OCI-LY1 (cell line): ENCODE measurements at regions not wholly inside any gene's neighbourhood (a gene's known extent, or its start where the extent isn't known, plus 50 kb on each side); places are given as distances from the start of the nearest gene placed in this dataset.

ENCODE experiments used
- H2AFZ ChIP-seq: fragments of 200-600 bp; sonication (generic), shearing (Covaris generic); 2 replicates; pipeline ENCODE4 v1.6.0; 2014; ENCODE audit warnings: antibody characterized with exemption, mild to moderate bottlenecking, low read length
- H3F3A ChIP-seq: fragments of 200-600 bp; sonication (generic), shearing (Covaris generic); 2 replicates; pipeline ENCODE4 v1.6.0; 2014; ENCODE audit warnings: mild to moderate bottlenecking, antibody characterized with exemption, low read length, moderate library complexity; ENCODE audit not compliant: insufficient read depth
- H3K27ac ChIP-seq: fragments of 200-600 bp; sonication (generic); 2 replicates; pipeline ENCODE4 v1.5.1; 2014; ENCODE audit warnings: low read length, mixed run types, mild to moderate bottlenecking, low read depth; ENCODE audit not compliant: poor library complexity, severe bottlenecking
- H3K27me3 ChIP-seq: fragments of 200-600 bp; sonication (generic); 2 replicates; pipeline ENCODE4 v1.6.0; 2014; ENCODE audit warnings: antibody characterized with exemption, mild to moderate bottlenecking, low read length, moderate library complexity; ENCODE audit not compliant: insufficient read depth
- H3K36me3 ChIP-seq: fragments of 200-600 bp; sonication (generic); 2 replicates; pipeline ENCODE4 v1.6.1; 2014; ENCODE audit warnings: mild to moderate bottlenecking, antibody characterized with exemption, low read length, moderate library complexity, mixed read lengths; ENCODE audit not compliant: insufficient read depth
- H3K4me1 ChIP-seq: fragments of 200-600 bp; sonication (generic); 2 replicates; pipeline ENCODE4 v1.5.1; 2014; ENCODE audit warnings: mild to moderate bottlenecking, low read length, moderate library complexity; ENCODE audit not compliant: insufficient read depth, severe bottlenecking
- H3K4me2 ChIP-seq: fragments of 200-600 bp; sonication (generic), shearing (Covaris generic); 2 replicates; pipeline ENCODE4 v1.6.1; 2014; ENCODE audit warnings: low read length
- H3K4me3 ChIP-seq: fragments of 200-600 bp; sonication (generic); 2 replicates; pipeline ENCODE4 v1.5.1; 2014; ENCODE audit warnings: low read length, low read depth, mild to moderate bottlenecking, mixed read lengths; ENCODE audit not compliant: poor library complexity, severe bottlenecking
- H3K79me2 ChIP-seq: fragments of 200-600 bp; shearing (Covaris generic); 2 replicates; pipeline ENCODE4 v1.6.1; 2016; ENCODE audit warnings: mixed run types, low read length, mixed read lengths; ENCODE audit not compliant: insufficient read depth
- H3K9ac ChIP-seq: fragments of 200-600 bp; sonication (generic), shearing (Covaris generic); 2 replicates; pipeline ENCODE4 v1.6.1; 2014; ENCODE audit warnings: mild to moderate bottlenecking, low read length, mixed read lengths
- H3K9me2 ChIP-seq: fragments of 200-600 bp; sonication (generic), shearing (Covaris generic); 2 replicates; pipeline ENCODE4 v1.6.1; 2014; ENCODE audit warnings: low read depth, mild to moderate bottlenecking, low read length, mixed read lengths
- H3K9me3 ChIP-seq: fragments of 200-600 bp; shearing (Covaris generic); 2 replicates; pipeline ENCODE4 v1.6.1; 2014; ENCODE audit warnings: low read length, mixed read lengths
- H4K20me1 ChIP-seq: fragments of 200-600 bp; sonication (generic), shearing (Covaris generic); 2 replicates; pipeline ENCODE4 v1.6.0; 2016; ENCODE audit warnings: mild to moderate bottlenecking, low read length; ENCODE audit not compliant: insufficient read depth
- EZH2 ChIP-seq: fragments of 200-600 bp; sonication (generic), shearing (Covaris generic); IDR thresholded peaks from 2 replicates; pipeline ENCODE4 v1.8.0; 2017; ENCODE audit warnings: borderline replicate concordance, mixed run types, mild to moderate bottlenecking, antibody characterized with exemption, low read length, moderate library complexity, mixed read lengths
- TF ChIP-seq, protein P1 (sequence below): fragments of 200-600 bp; sonication (generic), shearing (Covaris generic); IDR thresholded peaks from 2 replicates; pipeline ENCODE4 v1.5.1; 2017; ENCODE audit warnings: mild to moderate bottlenecking, antibody characterized with exemption, low read length, moderate library complexity, mixed read lengths

DNA sequence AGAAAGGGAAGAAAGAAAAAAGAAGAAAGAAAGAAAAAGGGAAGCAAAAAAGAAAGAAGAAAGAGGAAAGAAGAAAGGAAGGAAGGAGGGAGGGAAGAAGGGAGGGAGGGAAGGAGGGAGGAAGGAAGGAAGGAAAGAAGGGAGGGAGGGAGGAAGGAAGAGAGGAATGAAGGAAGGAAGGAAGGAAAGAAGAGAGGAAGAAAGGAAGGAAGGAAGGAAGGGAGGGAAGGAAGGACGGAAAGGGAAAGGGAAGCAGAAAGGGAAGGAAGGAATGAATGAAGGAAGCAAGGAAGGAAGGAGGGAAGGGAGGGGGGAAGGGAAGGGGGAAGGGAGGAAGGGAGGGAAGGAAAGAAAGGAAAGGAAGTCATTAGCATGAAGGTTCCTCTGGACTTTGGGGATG, 452.9 kb downstream of the TFAP2B start:
- Histone ChIP-seq H3K27ac (no peak overlapping the region), H3K79me2 (no peaks in the 10 kb centered on the region), H4K20me1 (no peaks in the 10 kb centered on the region), H3K27me3 (no peaks in the 10 kb centered on the region), H2AFZ (no peak overlapping the region), H3K4me3 (no peak overlapping the region), H3K9me3 (no peaks in the 10 kb centered on the region), H3K36me3 (no peaks in the 10 kb centered on the region), H3K4me1 (no peaks in the 10 kb centered on the region), H3K9ac (no peak overlapping the region), H3K4me2 (no peak overlapping the region), H3F3A (no peaks in the 10 kb centered on the region), H3K9me2 (no peaks in the 10 kb centered on the region)
- TF ChIP-seq EZH2 = no peak
- TF ChIP-seq, protein P1, sequence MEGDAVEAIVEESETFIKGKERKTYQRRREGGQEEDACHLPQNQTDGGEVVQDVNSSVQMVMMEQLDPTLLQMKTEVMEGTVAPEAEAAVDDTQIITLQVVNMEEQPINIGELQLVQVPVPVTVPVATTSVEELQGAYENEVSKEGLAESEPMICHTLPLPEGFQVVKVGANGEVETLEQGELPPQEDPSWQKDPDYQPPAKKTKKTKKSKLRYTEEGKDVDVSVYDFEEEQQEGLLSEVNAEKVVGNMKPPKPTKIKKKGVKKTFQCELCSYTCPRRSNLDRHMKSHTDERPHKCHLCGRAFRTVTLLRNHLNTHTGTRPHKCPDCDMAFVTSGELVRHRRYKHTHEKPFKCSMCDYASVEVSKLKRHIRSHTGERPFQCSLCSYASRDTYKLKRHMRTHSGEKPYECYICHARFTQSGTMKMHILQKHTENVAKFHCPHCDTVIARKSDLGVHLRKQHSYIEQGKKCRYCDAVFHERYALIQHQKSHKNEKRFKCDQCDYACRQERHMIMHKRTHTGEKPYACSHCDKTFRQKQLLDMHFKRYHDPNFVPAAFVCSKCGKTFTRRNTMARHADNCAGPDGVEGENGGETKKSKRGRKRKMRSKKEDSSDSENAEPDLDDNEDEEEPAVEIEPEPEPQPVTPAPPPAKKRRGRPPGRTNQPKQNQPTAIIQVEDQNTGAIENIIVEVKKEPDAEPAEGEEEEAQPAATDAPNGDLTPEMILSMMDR = no peak

DNA sequence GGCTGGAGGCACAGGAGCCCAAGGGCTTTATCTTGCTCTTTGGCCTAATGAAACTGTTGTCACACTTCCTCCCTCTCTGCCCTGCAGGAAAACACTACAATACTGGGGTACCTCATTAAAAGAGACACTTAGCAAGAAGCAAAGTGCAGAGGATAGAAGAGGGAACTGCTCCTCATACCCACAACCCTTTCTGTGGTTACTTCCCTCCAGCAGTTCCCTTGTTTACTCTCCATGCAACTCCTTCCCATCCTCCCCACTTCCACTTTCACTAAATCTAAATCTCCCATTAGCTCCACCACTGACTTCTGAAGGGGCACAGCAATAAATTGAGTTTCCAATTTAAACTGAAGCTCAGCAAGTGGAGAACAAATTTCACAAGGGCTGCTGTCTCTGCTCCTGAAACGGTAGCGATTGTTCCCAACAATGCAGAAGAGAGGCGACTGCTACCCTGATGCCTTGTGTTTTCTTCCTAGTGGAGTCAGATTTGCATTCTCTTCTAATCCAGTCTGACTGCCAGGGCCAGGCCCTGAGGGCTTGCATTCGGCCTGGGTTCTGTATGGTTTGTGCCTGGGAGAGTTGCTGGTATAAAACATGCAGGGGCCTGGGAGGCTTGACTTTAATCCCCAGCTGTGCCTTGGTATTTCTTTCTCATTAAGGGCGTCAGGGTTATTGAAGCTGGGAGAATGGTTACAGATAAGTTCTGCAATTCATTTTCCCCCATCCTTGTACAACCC, 454.7 kb downstream of the TFAP2B start:
- Histone ChIP-seq H3K36me3 (no peaks in the 10 kb centered on the region), H3K27me3 (no peaks in the 10 kb centered on the region), H2AFZ (no peak overlapping the region), H3K27ac (no peak overlapping the region), H3K9me2 (no peaks in the 10 kb centered on the region), H4K20me1 (no peaks in the 10 kb centered on the region), H3F3A (no peaks in the 10 kb centered on the region), H3K9me3 (no peaks in the 10 kb centered on the region), H3K9ac (no peak overlapping the region), H3K4me2 (no peak overlapping the region), H3K4me3 (no peak overlapping the region), H3K4me1 (no peaks in the 10 kb centered on the region), H3K79me2 (no peaks in the 10 kb centered on the region)
- TF ChIP-seq EZH2 = no peak
- TF ChIP-seq, protein P1 = no peak

DNA sequence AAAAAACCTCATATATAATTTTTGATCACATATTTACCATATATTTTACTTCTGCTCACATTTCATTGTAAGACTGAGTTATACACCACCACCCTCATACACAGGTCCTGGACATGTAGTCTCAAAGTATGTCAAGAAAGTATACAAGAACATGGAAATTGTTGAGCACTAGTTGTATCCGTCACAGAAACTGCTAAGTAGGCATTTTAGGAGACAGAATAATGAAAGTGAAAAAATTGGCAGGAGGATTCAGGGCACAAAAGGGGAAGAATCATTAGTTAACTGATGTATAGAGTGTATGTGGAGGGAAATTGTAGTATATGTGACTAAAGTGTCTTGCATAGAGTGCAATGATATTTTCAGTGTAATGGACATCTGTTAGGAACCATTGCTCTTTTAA, 458.8 kb downstream of the TFAP2B start:
- TF ChIP-seq EZH2 = no peak
- TF ChIP-seq, protein P1 = no peak
- Histone ChIP-seq H3K9ac (no peak overlapping the region), H3K36me3 (no peaks in the 10 kb centered on the region), H4K20me1 (no peaks in the 10 kb centered on the region), H3K27ac (no peak overlapping the region), H3K4me3 (no peak overlapping the region), H3K9me3 (no peaks in the 10 kb centered on the region), H3K4me2 (no peak overlapping the region), H2AFZ (no peak overlapping the region), H3K27me3 (no peaks in the 10 kb centered on the region), H3K4me1 (no peaks in the 10 kb centered on the region), H3K79me2 (no peaks in the 10 kb centered on the region), H3K9me2 (no peaks in the 10 kb centered on the region), H3F3A (no peaks in the 10 kb centered on the region)
